GM18507 (cell line): ENCODE measurements at regions not wholly inside any gene's neighbourhood (a gene's known extent, or its start where the extent isn't known, plus 50 kb on each side); places are given as distances from the start of the nearest gene placed in this dataset.
"Not testable (repeated sequence)": the region's sequence is repeated elsewhere in the genome, so short reads cannot be mapped to it uniquely, and the experiment has no call there.

Source experiments
- DNase-seq: peaks from one replicate; pipeline ENCODE4 v3.0.0; 2011; ENCODE audit warnings: low read depth; ENCODE audit not compliant: insufficient read length; ENCODE audit errors: extremely low spot score
- FAIRE-seq: peaks from 2 replicates; lab custom pipeline; 2011; peaks lifted over from hg19 to GRCh38; lab: Jason Lieb, UNC

GRCh38 chr12:89203144-89203543 lies 149.2 kb downstream of the DUSP6 start:
- no peak for FAIRE-seq
- no peak for DNase-seq

- FAIRE-seq (no peak), DNase-seq (no peak)
Measured at GRCh38 chr12:89200217-89200616, 152.1 kb downstream of the DUSP6 start.

DNA sequence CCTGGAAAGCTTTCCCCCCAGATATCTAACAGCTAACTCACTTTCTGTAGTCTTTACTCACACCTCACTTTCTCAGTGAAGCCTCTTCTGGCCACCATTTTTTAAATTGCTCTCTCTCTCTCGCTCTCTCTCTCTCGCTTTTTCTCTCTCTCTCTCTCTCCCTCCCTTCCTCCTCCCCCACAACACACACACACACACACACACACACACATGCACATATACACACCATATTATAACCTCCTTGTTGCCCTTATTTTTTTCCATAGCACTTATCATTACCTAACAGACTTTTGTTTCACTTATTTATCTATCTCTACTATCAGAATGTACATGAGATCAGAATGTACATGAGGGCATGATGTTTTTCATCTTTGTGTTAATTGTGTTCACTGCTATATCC lies 156.8 kb downstream of the DUSP6 start:
- no peak for FAIRE-seq
- DNase-seq: no peak

DNA sequence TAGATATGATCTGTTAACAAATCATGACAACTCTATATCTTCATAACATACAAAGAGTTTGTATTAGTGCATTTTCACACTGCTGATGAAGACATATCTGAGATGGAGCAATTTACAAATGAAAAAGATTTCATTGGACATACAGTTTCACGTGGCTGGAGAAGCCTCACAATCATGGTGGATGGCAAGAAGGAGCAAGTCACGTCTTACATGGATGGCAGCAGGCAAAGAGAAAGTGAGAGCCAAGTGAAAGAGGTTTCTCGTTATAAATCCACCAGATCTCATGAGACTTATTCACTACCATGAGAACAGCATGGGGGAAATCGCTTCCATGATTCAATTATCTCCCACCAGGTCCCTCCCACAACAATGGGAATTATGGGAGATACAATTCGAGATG lies 157.6 kb downstream of the DUSP6 start:
- no peak for DNase-seq
- FAIRE-seq: no peak

GRCh38 chr12:89192429-89192828 lies 159.9 kb downstream of the DUSP6 start:
- FAIRE-seq (no peak), DNase-seq (no peak)

DNA sequence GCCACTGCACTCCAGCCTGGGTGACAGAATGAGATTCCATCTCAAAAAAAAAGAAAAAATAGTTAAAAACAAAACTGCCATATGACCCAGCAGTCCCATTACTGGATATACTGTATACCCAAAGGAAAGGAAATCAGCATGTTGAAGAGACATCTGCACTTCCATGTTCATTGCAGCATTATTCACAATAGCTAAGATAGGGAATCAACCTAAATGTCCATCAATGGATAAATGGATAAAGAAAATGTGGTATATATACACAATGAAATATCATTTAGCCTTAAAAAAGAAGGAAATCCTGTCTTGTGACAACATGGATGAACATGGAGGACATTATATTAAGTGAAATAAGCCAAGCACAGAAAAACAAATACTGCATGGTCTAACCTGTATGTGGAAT lies 160.7 kb downstream of the DUSP6 start:
- FAIRE-seq, DNase-seq: not testable (repeated sequence)

- FAIRE-seq (no peak), DNase-seq (no peak)
Measured at GRCh38 chr12:89189448-89189847, 162.9 kb downstream of the DUSP6 start.

- DNase-seq (no peak), FAIRE-seq (no peak)
Measured at GRCh38 chr12:89187507-89187906, 164.8 kb downstream of the DUSP6 start.

GRCh38 chr12:89185889-89186288 lies 166.4 kb downstream of the DUSP6 start:
- DNase-seq (no peak), FAIRE-seq (no peak)

- no peak for FAIRE-seq
Measured at GRCh38 chr12:89185181-89185580, 167.1 kb downstream of the DUSP6 start.

GRCh38 chr12:89183985-89184435 lies 168.3 kb downstream of the DUSP6 start:
- no peak for FAIRE-seq
- DNase-seq: no peak

More at GRCh38 chr12:89185181-89185580, 167.1 kb downstream of the DUSP6 start:
- no peak for DNase-seq

DNA sequence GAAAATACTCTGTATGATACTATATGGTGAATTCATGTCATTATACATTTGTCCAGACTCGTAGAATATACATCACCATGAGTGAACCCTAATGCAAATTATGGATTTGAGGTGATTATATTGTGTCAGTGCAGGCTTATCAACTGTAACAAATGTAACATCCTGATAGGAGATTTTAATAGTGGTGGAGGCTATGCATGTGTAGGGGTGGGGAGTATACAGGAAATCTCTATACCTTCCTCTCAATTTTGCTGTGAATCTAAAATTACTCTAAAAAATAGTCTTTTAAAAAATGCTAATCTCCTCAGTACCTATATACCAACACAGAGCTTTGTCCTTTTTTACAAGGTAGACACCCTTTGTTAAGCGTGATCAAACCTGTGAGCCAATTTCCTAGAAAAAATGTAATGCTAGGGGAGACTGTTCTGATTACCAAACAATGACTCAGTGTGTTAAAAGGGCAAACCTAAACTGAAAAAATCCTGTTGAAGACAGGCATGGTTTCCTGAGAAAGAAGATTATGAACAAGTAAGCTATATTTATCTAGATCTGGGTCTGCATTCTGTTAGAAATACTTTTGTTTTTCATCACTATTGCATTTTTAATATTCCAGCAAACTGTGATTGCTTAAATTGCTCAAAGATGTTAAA lies 170.9 kb downstream of the DUSP6 start:
- no peak for FAIRE-seq
- DNase-seq: no peak

- DNase-seq (no peak), FAIRE-seq (no peak)
Measured at GRCh38 chr12:89180496-89180895, 171.8 kb downstream of the DUSP6 start.

GRCh38 chr12:89179983-89180382 lies 172.3 kb downstream of the DUSP6 start:
- DNase-seq (no peak), FAIRE-seq (no peak)

DNA sequence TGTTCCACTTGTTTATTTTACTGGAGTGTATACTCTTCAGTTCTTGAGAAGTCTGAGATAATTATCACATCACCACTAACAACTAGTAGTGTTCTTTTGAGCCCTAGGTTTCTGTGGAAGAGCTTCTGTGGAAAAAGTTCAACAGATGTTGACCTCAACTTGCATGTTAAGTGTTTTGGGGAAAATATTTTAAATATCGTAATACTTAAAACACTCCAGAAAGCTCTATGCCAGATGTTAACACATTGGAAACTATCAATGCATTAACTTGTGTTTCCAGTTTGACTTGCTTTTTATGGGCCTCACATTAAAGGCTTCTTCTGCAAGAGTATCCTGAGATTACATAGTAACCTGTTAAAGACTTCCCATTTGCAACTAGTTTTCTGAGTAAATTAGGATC lies 173.1 kb downstream of the DUSP6 start:
- DNase-seq: no peak
- no peak for FAIRE-seq

DNA sequence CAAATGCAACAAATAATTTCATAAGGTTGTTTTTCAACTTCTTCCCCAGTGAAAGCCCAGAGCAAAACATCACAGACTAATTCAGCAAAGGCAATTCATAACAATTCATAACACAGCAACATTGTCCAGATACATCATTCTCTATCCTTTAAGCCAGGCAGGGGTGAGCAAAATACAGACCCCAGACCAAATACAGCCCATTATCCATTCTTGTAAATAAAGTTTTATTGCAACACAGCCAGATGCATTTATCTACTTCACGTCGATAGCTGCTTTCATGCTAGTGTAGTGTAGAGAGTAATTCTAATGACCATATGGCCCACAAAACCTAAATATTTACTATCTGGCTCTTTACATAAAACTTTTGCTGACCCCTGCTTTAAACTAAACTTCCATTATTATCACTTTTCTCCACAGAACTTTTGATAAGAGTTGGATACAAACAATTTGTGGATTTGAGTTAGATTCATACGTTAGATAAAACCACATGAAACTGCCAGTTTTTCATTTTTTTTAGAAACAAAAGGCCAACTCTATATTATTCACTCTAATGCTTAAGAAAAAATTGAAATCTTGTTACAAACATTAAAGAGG lies 174.4 kb downstream of the DUSP6 start:
- DNase-seq: no peak
- no peak for FAIRE-seq

DNA sequence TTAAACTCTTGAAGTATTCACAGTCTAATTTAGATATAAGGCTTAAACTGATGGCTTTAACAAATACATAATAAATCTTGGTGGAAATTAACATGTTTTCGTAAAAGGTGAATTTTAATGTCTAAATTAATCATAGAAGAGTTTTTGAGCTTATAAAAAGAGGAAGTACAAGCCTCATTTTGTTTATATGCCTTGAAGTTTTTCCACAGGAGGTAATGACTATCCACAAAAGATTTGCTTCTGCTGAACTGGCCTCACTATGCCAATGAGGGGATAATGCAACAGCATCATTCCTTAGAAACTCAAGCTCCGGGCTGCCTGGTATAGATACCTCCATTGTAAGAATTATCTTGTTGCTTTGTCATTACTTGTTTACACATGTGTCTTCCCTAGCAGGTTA lies 175.6 kb downstream of the DUSP6 start:
- no peak for FAIRE-seq
- no peak for DNase-seq

DNA sequence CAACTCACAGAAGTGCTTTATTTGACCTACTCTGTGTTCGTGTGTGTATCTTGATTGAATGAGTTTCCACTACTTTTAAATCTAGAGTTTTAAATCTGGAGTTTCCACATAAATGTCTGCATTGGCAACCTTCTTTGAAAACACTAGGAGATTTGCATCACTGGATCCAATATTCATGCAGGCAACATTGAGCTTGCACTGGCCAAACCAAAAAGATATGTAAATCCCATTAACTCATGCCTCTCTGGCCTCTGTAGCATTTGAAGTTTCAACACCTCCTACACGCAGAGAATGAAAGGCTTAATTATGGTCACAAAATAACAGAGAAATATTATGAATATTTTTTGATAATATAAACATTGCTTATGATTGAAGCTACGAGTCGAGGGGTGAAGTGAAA lies 178.6 kb downstream of the DUSP6 start:
- no peak for DNase-seq
- FAIRE-seq: no peak

GRCh38 chr12:89173096-89173495 lies 179.2 kb downstream of the DUSP6 start:
- FAIRE-seq (no peak), DNase-seq (no peak)

- no peak for DNase-seq
- no peak for FAIRE-seq
Measured at GRCh38 chr12:89172224-89172623, 180.1 kb downstream of the DUSP6 start.

DNA sequence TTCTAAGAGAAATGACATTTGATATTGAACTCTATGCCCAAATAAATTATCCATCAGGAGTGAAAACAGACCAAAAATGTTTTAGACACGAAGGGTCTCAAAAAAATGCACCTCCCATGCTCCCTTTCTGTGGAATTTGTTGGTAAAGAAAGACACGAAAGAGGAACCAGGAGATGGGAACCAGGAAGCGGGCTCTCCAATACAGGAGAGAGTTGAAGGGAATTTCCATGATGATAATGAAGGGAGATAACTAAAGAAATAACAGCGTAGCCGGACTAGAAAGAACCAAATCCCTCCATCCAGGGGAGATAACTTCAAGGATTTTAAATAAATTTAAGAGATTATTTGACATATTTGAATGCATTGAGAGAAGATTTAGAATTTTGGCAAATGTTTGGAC lies 183.0 kb downstream of the DUSP6 start:
- no peak for FAIRE-seq

More for the DNA sequence above, 183.0 kb downstream of the DUSP6 start:
- DNase-seq: no peak
